Astrocyte (in vitro differentiated cells and primary cell): ENCODE measurements at regions not wholly inside any gene's neighbourhood (a gene's known extent, or its start where the extent isn't known, plus 50 kb on each side); places are given as distances from the start of the nearest gene placed in this dataset.

Experiments
- DNase-seq: peaks from one replicate; pipeline ENCODE4 v3.0.0-alpha.2; 2010; ENCODE audit warnings: low read depth
- FAIRE-seq: peaks from 2 replicates; lab custom pipeline; 2011; peaks lifted over from hg19 to GRCh38; lab: Jason Lieb, UNC
- H2AFZ ChIP-seq: 2 replicates; pipeline ENCODE4 v1.6.0; 2012; ENCODE audit warnings: low read depth, low read length, inconsistent platforms
- H3K27ac ChIP-seq: 2 replicates; pipeline ENCODE4 v1.5.1; 2011; ENCODE audit warnings: low read depth, low read length, inconsistent platforms
- H3K27me3 ChIP-seq: 2 replicates; pipeline ENCODE4 v1.6.0; 2011; ENCODE audit warnings: low read length, inconsistent platforms; ENCODE audit not compliant: insufficient read depth
- H3K36me3 ChIP-seq: 2 replicates; pipeline ENCODE4 v1.5.1; 2011; ENCODE audit warnings: low read length, inconsistent platforms; ENCODE audit not compliant: insufficient read depth
- H3K4me1 ChIP-seq: 2 replicates; pipeline ENCODE4 v1.5.1; 2011; ENCODE audit warnings: low read length, inconsistent platforms; ENCODE audit not compliant: insufficient read depth
- H3K4me2 ChIP-seq: 2 replicates; pipeline ENCODE4 v1.6.0; 2012; ENCODE audit warnings: low read length, inconsistent platforms
- H3K4me3 ChIP-seq: 2 replicates; pipeline ENCODE4 v1.5.1; 2011; ENCODE audit warnings: low read depth, mild to moderate bottlenecking, low read length, inconsistent platforms; ENCODE audit not compliant: insufficient read depth
- H3K79me2 ChIP-seq: 2 replicates; pipeline ENCODE4 v1.6.0; 2012; ENCODE audit warnings: mild to moderate bottlenecking, low read length, inconsistent platforms; ENCODE audit not compliant: insufficient read depth
- H3K9ac ChIP-seq: 2 replicates; pipeline ENCODE4 v1.6.0; 2012; ENCODE audit warnings: mild to moderate bottlenecking, low read length, inconsistent platforms
- H3K9me3 ChIP-seq: 2 replicates; pipeline ENCODE4 v1.5.1; 2012; ENCODE audit warnings: low read depth, mild to moderate bottlenecking, low read length, inconsistent platforms; ENCODE audit not compliant: insufficient read depth
- H4K20me1 ChIP-seq: 2 replicates; pipeline ENCODE4 v1.6.0; 2012; ENCODE audit warnings: low read length, inconsistent platforms; ENCODE audit not compliant: insufficient read depth
- H3K27ac Mint-ChIP-seq: one replicate; pipeline ENCODE4 v1.8.0; 2021; ENCODE audit warnings: mild to moderate bottlenecking, mixed read lengths; ENCODE audit not compliant: unreplicated experiment
- H3K27me3 Mint-ChIP-seq: one replicate; pipeline ENCODE4 v1.8.0; 2021; ENCODE audit warnings: low read depth, mixed read lengths; ENCODE audit not compliant: unreplicated experiment
- H3K36me3 Mint-ChIP-seq: one replicate; pipeline ENCODE4 v1.8.0; 2021; ENCODE audit warnings: low read depth, mixed read lengths; ENCODE audit not compliant: unreplicated experiment
- H3K4me1 Mint-ChIP-seq: one replicate; pipeline ENCODE4 v1.8.0; 2021; ENCODE audit warnings: low read depth, mixed read lengths; ENCODE audit not compliant: unreplicated experiment
- H3K4me3 Mint-ChIP-seq: one replicate; pipeline ENCODE4 v1.8.0; 2021; ENCODE audit warnings: mild to moderate bottlenecking, moderate library complexity, mixed read lengths; ENCODE audit not compliant: unreplicated experiment
- H3K9me3 Mint-ChIP-seq: one replicate; pipeline ENCODE4 v1.8.0; 2021; ENCODE audit warnings: mild to moderate bottlenecking, mixed read lengths; ENCODE audit not compliant: unreplicated experiment
- EZH2 ChIP-seq: IDR thresholded peaks from 2 replicates; pipeline ENCODE4 v1.6.1; 2012; ENCODE audit warnings: mild to moderate bottlenecking, low read length, inconsistent platforms; ENCODE audit not compliant: insufficient read depth
- TF ChIP-seq, protein P1 (sequence below): IDR thresholded peaks from 2 replicates; pipeline ENCODE4 v1.5.1; 2011; ENCODE audit warnings: low read depth, mild to moderate bottlenecking, inconsistent platforms, low read length, moderate library complexity; ENCODE audit not compliant: insufficient read depth

- H3K9me3 ChIP-seq: no peaks in the 10 kb centered on the region
- H3K36me3 ChIP-seq: no peaks in the 10 kb centered on the region
- H3K9ac ChIP-seq: no peak overlapping the region
- H3K27ac ChIP-seq: no peak overlapping the region
- H2AFZ ChIP-seq: no peak overlapping the region
- H3K4me1 ChIP-seq: no peaks in the 10 kb centered on the region
- no peak overlapping the region for H3K4me2 ChIP-seq
- no peaks in the 10 kb centered on the region for H3K27me3 ChIP-seq
- no peak for FAIRE-seq
- no peaks in the 10 kb centered on the region for H3K79me2 ChIP-seq
- Mint-ChIP-seq H3K9me3 (peaks cover 6% of the 10 kb centered on the region), H3K36me3 (no peaks in the 10 kb centered on the region), H3K4me1 (no peaks in the 10 kb centered on the region), H3K27me3 (peaks cover 2% of the 10 kb centered on the region), H3K27ac (no peak overlapping the region), H3K4me3 (no peak overlapping the region)
- H3K4me3 ChIP-seq: no peak overlapping the region
- no peak for DNase-seq
- H4K20me1 ChIP-seq: no peaks in the 10 kb centered on the region
- no peak for TF ChIP-seq EZH2
- TF ChIP-seq, protein P1, sequence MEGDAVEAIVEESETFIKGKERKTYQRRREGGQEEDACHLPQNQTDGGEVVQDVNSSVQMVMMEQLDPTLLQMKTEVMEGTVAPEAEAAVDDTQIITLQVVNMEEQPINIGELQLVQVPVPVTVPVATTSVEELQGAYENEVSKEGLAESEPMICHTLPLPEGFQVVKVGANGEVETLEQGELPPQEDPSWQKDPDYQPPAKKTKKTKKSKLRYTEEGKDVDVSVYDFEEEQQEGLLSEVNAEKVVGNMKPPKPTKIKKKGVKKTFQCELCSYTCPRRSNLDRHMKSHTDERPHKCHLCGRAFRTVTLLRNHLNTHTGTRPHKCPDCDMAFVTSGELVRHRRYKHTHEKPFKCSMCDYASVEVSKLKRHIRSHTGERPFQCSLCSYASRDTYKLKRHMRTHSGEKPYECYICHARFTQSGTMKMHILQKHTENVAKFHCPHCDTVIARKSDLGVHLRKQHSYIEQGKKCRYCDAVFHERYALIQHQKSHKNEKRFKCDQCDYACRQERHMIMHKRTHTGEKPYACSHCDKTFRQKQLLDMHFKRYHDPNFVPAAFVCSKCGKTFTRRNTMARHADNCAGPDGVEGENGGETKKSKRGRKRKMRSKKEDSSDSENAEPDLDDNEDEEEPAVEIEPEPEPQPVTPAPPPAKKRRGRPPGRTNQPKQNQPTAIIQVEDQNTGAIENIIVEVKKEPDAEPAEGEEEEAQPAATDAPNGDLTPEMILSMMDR: no peak
Observed at GRCh38 chr6:11339380-11339779, 106.9 kb upstream of the NEDD9 start.

DNA sequence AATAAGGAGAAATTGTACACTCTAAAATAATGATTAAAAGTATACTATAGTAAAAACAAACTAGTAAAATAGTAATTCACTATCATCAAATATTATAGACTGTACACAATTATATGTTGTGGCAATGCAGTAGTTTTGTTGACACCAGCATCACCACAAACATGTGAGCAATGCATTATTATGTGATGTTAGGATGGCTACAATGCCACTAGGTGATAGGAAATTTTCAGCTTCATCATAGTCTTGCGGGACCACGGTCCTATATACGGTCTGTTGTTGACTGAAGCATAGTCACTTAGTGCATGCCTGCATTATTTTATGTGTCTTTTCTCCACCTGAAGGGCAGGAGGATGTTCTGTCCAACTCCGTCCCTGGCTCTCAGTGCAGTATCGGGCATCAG is 104.8 kb upstream of the NEDD9 start:
- Mint-ChIP-seq H3K4me1 (no peaks in the 10 kb centered on the region), H3K4me3 (no peak overlapping the region)
- no peaks in the 10 kb centered on the region for H3K36me3 ChIP-seq

GRCh38 chr6:11335826-11336225 is 103.4 kb upstream of the NEDD9 start:
- Mint-ChIP-seq H3K4me3 (no peak overlapping the region), H3K27ac (no peak overlapping the region), H3K4me1 (no peaks in the 10 kb centered on the region), H3K36me3 (no peaks in the 10 kb centered on the region), H3K27me3 (peaks cover 6% of the 10 kb centered on the region), H3K9me3 (peaks cover 6% of the 10 kb centered on the region)
- no peaks in the 10 kb centered on the region for H3K9me3 ChIP-seq
- no peaks in the 10 kb centered on the region for H4K20me1 ChIP-seq
- no peak overlapping the region for H3K9ac ChIP-seq
- H3K79me2 ChIP-seq: no peaks in the 10 kb centered on the region
- no peak overlapping the region for H3K27ac ChIP-seq
- no peak overlapping the region for H2AFZ ChIP-seq
- DNase-seq (no peak), FAIRE-seq (no peak)
- no peaks in the 10 kb centered on the region for H3K36me3 ChIP-seq
- TF ChIP-seq, protein P1: no peak
- TF ChIP-seq EZH2: no peak
- H3K4me1 ChIP-seq: no peaks in the 10 kb centered on the region
- no peak overlapping the region for H3K4me3 ChIP-seq
- H3K4me2 ChIP-seq: no peak overlapping the region
- no peaks in the 10 kb centered on the region for H3K27me3 ChIP-seq

More for the DNA sequence above, 104.8 kb upstream of the NEDD9 start:
- no peak for TF ChIP-seq EZH2
- TF ChIP-seq, protein P1: no peak
- no peaks in the 10 kb centered on the region for H3K36me3 Mint-ChIP-seq
- H3K4me1 ChIP-seq: no peaks in the 10 kb centered on the region
- no peak overlapping the region for H2AFZ ChIP-seq
- no peak overlapping the region for H3K27ac ChIP-seq
- H3K4me3 ChIP-seq: no peak overlapping the region
- no peaks in the 10 kb centered on the region for H4K20me1 ChIP-seq
- H3K9ac ChIP-seq: no peak overlapping the region
- no peak for DNase-seq
- no peaks in the 10 kb centered on the region for H3K79me2 ChIP-seq
- no peak overlapping the region for H3K27ac Mint-ChIP-seq
- H3K9me3 Mint-ChIP-seq: peaks cover 6% of the 10 kb centered on the region
- H3K27me3 Mint-ChIP-seq: peaks cover 5% of the 10 kb centered on the region
- no peak overlapping the region for H3K4me2 ChIP-seq
- H3K27me3 ChIP-seq: no peaks in the 10 kb centered on the region
- no peaks in the 10 kb centered on the region for H3K9me3 ChIP-seq
- FAIRE-seq: no peak
